H1 (cell line): ENCODE measurements at regions not wholly inside any gene's neighbourhood (a gene's known extent, or its start where the extent isn't known, plus 50 kb on each side); places are given as distances from the start of the nearest gene placed in this dataset.

Source experiments
- CTCF ChIP-seq, 3 experiments: IDR thresholded peaks; 1 replicate in 2 of 3; 2 replicates in 1 of 3; pipeline versions ENCODE4 v1.5.1 to v1.6.1; 2011; ENCODE audit warnings: low read length in 3 of 3, mild to moderate bottlenecking in 3 of 3, inconsistent platforms in 2 of 3, low read depth in 1 of 3, moderate library complexity in 1 of 3; ENCODE audit not compliant: insufficient read depth in 1 of 3; ENCODE audit errors: control extremely low read depth in 1 of 3
- EGR1 ChIP-seq: IDR thresholded peaks from 2 replicates; pipeline ENCODE4 v1.6.1; 2011; ENCODE audit warnings: low read depth, low read length, borderline replicate concordance
- JUND ChIP-seq: IDR thresholded peaks from 2 replicates; pipeline ENCODE4 v1.6.1; 2011; ENCODE audit warnings: mild to moderate bottlenecking, improper control_type of control experiment, low read length
- MAX ChIP-seq: IDR thresholded peaks from 2 replicates; pipeline ENCODE4 v1.6.1; 2012; ENCODE audit warnings: inconsistent platforms
- RAD21 ChIP-seq, 2 experiments: IDR thresholded peaks in 1 of 2; conservative IDR thresholded peaks in 1 of 2; 2 replicates each; pipeline ENCODE4 v1.6.1; 2011; ENCODE audit warnings: low read depth in 2 of 2, low read length in 2 of 2, improper control_type of control experiment in 1 of 2, inconsistent platforms in 1 of 2, mild to moderate bottlenecking in 1 of 2, moderate library complexity in 1 of 2
- RFX5 ChIP-seq: IDR thresholded peaks from 2 replicates; pipeline ENCODE4 v1.6.1; 2011; ENCODE audit warnings: low read depth, low read length, improper control_type of control experiment, borderline replicate concordance
- SIRT6 ChIP-seq: IDR thresholded peaks from one replicate; pipeline ENCODE4 v1.7.1; 2012; ENCODE audit warnings: low read length, inconsistent platforms
- TAF7 ChIP-seq: optimal IDR thresholded peaks from 2 replicates; pipeline ENCODE3; 2011; ENCODE audit warnings: low read depth, mild to moderate bottlenecking, inconsistent platforms, low read length, moderate library complexity, borderline replicate concordance

GRCh38 chr2:150778828-150779227, 291.4 kb upstream of the RND3 start:
- no peak for TF ChIP-seq JUND
- TF ChIP-seq RFX5, result no peak
- no peak for TF ChIP-seq CTCF (IDR thresholded peaks at IDR 0.05; ENCODE audit: control extremely low read depth in 1 of 3, insufficient read depth in 1 of 3, low read depth in 1 of 3, low read length in 3 of 3)
- TF ChIP-seq EGR1, result no peak
- no peak for TF ChIP-seq RAD21 (IDR thresholded peaks at IDR 0.05 in 1 of 2, conservative IDR thresholded peaks at IDR 0.05 in 1 of 2; ENCODE audit: low read depth in 2 of 2, low read length in 2 of 2)
- TF ChIP-seq SIRT6, result no peak
- TF ChIP-seq TAF7, result no peak
- no peak for TF ChIP-seq MAX
